GM12873 (cell line): ENCODE measurements at regions not wholly inside any gene's neighbourhood (a gene's known extent, or its start where the extent isn't known, plus 50 kb on each side); places are given as distances from the start of the nearest gene placed in this dataset.
A peak's percentile ranks its signal among the peaks of the same experiment; 100 is the strongest.

ENCODE experiments used
- TF ChIP-seq, protein P1 (sequence below): IDR thresholded peaks from 2 replicates; pipeline ENCODE4 v1.5.1; 2012; ENCODE audit warnings: low read depth, mild to moderate bottlenecking, moderate library complexity, low read length, control low read depth; ENCODE audit not compliant: insufficient read depth; ENCODE audit errors: missing control alignments

GRCh38 chr1:14113841-14114567 is 414.0 kb downstream of the PRDM2 start:
- TF ChIP-seq, protein P1, sequence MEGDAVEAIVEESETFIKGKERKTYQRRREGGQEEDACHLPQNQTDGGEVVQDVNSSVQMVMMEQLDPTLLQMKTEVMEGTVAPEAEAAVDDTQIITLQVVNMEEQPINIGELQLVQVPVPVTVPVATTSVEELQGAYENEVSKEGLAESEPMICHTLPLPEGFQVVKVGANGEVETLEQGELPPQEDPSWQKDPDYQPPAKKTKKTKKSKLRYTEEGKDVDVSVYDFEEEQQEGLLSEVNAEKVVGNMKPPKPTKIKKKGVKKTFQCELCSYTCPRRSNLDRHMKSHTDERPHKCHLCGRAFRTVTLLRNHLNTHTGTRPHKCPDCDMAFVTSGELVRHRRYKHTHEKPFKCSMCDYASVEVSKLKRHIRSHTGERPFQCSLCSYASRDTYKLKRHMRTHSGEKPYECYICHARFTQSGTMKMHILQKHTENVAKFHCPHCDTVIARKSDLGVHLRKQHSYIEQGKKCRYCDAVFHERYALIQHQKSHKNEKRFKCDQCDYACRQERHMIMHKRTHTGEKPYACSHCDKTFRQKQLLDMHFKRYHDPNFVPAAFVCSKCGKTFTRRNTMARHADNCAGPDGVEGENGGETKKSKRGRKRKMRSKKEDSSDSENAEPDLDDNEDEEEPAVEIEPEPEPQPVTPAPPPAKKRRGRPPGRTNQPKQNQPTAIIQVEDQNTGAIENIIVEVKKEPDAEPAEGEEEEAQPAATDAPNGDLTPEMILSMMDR: peak; percentile 60

DNA sequence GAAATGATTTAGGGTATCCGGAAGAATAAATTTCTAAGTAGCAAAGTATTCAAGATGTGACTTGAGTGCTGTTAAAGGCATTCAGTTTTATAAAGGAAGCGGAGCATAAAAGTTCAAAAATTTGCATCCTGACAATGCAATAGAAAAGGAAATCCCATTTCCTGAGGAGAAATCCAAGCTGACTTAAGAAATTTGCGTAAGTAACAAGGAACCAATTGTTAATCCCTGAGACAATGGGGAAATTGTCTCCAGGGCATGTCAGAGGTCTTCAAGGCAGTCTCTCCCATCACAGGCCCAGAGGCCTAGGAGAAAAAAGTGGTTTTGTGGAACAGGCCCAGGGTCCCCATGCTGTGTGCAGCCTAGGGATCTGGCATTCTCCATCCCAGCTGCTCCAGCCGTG is 416.0 kb downstream of the PRDM2 start:
- TF ChIP-seq, protein P1: no peak

- TF ChIP-seq, protein P1: no peak
Measured at GRCh38 chr1:14117700-14118099, 417.7 kb downstream of the PRDM2 start.

- TF ChIP-seq, protein P1: no peak
Measured at GRCh38 chr1:14118691-14119485, 418.9 kb downstream of the PRDM2 start.

GRCh38 chr1:14120895-14121294 is 420.9 kb downstream of the PRDM2 start:
- TF ChIP-seq, protein P1: no peak

GRCh38 chr1:14128096-14128495 is 428.1 kb downstream of the PRDM2 start:
- TF ChIP-seq, protein P1: no peak

DNA sequence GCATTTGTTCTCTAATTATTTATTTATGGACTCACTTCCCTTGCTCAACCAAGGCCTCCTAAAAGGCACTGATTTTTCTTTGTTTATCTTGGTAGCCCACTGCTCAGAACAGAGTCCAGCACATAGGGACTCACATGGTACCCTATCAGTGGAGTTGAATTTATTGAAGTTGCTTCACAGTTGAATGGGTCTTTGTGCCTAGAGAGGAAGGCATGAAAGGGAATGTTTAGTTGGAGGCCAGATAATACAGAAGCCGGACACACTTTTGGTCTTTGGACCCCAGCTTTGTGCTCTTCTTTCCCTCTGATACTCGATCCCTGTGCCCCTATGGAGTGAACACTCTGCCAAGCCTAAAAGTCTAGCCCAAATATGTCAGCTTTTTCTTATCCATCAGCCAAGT is 429.0 kb downstream of the PRDM2 start:
- TF ChIP-seq, protein P1: no peak
